ENCODE measurements at regions not wholly inside any gene's neighbourhood (a gene's known extent, or its start where the extent isn't known, plus 50 kb on each side); places are given as distances from the start of the nearest gene placed in this dataset.

GRCh38 chr9:85431339-85432102, 310.2 kb downstream of the AGTPBP1 start:
- TF ChIP-seq CTCF (IDR thresholded peaks at IDR 0.05) (no peak), POLR2A (IDR thresholded peaks at IDR 0.05) (no peak), POLR2AphosphoS5 (IDR thresholded peaks at IDR 0.05) (no peak)
